AML-193 (cell line): ENCODE measurements at regions not wholly inside any gene's neighbourhood (a gene's known extent, or its start where the extent isn't known, plus 50 kb on each side); places are given as distances from the start of the nearest gene placed in this dataset.
"Not testable (repeated sequence)": the region's sequence is repeated elsewhere in the genome, so short reads cannot be mapped to it uniquely, and the experiment has no call there.

Experiments used
- DNase-seq, 2 experiments: peaks; one replicate each; lab custom pipeline; 2025; lab: John Stamatoyannopoulos, UW

- DNase-seq = no peak
Measured at GRCh38 chr21:15932726-15933125, 202.9 kb downstream of the USP25 start.

GRCh38 chr21:15935530-15935929 is 205.7 kb downstream of the USP25 start:
- DNase-seq = no peak

GRCh38 chr21:15943009-15943666 is 213.4 kb downstream of the USP25 start:
- DNase-seq = no peak

- no peak for DNase-seq
Measured at GRCh38 chr21:15947677-15948076, 217.9 kb downstream of the USP25 start.

DNA sequence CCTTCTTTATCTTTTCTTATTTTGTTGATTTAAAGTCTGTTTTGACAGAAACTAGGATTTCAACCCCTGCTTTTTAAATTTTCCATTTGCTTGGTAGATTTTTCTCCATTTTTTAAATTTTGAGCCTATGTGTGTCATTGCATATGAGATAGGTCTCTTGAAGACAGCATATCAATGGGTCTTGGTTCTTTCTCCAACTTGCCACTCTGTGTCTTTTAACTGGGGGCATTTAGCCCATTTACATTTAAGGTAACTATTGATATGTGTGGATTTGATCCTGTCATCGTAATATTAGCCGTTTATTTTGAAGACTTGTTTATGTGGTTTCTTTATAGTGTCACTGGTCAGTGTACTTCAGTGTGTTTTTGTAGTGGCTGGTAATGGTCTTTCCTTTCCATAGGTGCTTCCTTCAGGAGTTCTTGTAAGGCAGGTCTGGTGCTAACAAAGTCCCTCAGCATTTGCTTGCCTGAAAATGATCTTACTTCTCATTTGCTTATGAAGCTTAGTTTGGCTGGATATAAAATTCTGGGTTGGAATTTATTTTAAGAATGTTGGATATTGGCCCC is 223.9 kb downstream of the USP25 start:
- no peak for DNase-seq

- no peak for DNase-seq
Measured at GRCh38 chr21:15964236-15964855, 234.6 kb downstream of the USP25 start.

DNA sequence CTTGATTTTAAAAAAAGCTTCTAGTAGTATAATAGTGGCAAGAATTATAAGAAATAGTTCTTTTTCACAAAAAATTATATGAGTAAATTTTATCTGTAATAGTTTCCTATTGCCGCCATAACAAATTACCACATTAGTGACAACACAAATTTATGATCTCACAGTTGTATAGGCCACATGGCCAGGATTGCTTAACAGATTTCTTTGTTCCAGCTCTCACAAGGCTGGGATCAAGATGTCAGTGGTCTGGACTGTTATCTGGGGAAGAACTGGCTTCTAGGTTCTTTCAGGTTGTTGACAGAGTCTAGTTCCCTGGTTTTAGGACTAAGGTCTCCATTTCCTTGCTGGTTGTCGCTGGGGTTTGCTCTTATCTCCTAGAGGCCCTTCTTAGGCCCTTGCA is 236.4 kb downstream of the USP25 start:
- no peak for DNase-seq

DNA sequence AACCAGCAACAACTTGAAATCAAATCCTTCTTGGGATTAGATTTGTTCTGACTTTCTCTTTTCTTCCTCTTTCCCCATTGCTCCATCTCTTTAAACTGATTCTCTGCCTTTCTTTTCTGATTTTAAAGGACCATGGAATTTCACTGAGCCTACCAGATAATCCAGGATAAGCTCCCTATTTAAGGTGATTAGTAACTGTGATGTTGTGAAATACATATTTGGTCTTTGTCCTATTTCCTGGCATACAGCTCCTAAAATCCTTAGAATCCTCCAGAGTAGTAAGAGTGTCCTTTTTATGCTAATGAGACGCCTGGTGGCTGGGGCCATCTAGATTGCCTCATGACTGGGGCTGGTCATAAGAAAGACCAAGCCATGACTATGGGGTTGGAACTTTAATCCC is 236.9 kb downstream of the USP25 start:
- DNase-seq = no peak

DNA sequence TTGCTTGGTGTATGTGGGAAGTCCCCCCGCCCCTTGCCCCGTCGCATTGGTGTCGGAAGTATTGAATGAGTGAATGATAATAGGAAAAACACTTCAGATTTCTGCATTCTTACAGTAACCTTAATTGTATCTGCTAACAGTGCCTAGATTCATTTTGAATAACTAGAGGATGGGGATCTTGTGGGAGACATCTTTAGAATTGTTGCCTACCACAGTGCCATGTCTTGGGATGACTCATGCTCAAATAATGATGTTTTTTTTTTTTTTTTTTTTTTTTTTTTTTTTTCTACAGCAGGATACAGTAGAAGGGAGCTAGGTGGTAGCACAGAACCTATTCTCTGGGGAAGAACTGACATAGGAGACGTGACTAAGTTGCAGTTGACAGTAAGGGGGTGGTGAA is 237.9 kb downstream of the USP25 start:
- no peak for DNase-seq

GRCh38 chr21:15968776-15969310 is 239.1 kb downstream of the USP25 start:
- DNase-seq = no peak

DNA sequence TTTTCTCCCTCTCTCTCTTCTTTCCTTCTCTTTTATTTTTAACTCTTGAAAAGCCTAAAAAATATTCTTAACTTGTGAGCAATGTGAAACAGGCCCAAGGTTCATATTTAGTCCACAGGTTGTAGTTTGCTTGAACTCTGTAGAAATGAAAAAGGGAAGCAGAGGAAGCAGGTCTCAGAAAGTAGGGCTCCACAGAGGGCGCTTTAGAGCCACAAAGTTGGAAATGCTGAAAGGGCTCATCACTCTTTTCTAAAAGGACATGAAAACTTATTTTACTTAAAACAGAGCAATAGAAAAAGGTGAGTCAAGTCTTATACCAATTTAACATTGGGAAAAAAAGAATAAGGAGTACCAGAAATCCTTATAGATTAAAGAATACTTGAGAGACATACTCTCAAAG is 247.0 kb downstream of the USP25 start:
- DNase-seq = no peak

GRCh38 chr21:15978215-15978738 is 248.5 kb downstream of the USP25 start:
- no peak for DNase-seq

GRCh38 chr21:15979493-15979892 is 249.7 kb downstream of the USP25 start:
- not testable (repeated sequence) for DNase-seq

- DNase-seq = no peak
Measured at GRCh38 chr21:15986277-15986676, 256.5 kb downstream of the USP25 start.

GRCh38 chr21:15992171-15992570 is 262.4 kb downstream of the USP25 start:
- DNase-seq = no peak

DNA sequence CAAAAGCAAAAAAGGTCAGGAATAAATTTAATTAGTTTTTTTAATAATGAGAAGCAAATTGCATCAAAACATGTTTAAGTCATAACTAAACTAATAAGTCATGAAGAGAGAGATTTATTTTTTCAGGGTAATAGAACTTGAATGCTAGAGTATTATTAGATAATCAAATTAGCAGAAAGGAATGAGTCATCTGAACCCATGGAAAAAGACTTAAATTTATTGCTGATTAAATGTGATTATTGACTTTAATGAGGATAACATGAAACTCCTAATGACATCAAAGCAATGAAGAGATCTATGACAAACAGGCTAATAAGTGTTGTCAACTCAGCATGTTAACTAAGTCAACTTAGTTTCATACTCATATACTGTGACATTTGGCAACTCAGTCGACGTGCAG is 264.2 kb downstream of the USP25 start:
- no peak for DNase-seq

DNA sequence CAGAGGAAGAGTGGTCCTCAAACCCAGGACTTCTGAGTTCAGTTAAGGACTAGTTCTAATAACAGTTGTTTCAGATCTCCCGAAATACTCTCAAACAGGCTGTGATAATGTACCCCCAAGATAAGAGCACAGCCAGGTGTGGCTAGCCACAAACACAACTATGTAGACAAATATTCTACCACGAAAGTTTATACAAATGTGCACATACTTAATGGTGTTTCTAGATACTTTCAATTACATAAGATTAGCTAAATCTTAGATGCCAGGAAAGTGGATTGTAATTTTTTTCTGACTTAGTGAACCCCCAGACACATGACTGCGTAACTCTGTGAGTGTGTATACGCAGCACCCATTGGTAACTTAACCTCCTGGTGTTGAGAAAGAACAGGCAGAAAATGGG is 270.0 kb downstream of the USP25 start:
- DNase-seq = no peak

DNA sequence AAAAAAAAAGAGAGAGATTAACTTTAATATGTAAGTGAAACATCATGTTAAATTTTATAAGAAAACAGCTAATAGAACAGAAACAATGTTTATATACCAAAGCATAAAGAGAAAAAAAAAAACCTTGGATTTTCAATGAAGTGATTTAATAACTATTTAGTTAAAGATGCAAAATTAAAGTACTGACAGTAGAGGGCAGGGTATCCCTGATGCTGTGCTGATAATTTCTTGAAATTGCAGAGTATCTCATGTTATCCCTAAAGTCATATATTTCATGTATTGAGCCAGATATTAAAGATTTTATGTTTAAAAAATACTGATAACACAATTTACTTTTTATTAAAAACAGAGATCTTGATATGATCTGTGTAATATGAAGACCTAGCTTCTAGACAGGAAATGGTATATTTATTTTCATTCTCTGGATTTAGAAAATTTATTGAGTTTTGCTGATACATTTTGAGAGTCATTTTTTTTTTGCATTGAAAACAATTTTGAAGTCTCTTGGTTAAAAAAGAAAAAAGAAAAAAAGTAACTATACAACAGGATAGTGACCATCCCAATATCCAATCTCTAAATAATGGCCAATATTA is 273.2 kb downstream of the USP25 start:
- peak in 1 of 2 experiments; percentile 4 for DNase-seq

DNA sequence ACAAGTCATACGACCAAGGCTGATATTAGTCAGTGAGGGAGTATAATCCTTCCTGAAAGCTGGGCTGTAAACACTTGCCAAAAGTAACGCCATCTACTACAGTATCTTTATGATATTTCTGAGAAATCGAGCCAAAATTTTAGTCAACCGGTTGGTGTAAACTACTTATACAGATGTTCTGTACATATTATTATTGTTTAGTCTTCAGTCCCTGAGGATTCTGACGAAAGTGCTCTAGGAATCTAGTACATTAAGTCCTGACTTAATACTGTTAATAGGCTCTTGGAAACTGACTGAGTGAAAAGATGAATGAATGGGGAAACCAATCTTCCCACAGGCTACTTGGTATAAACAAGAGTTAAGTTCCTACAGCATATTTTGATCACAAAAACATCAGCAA is 274.3 kb downstream of the USP25 start:
- no peak for DNase-seq

DNA sequence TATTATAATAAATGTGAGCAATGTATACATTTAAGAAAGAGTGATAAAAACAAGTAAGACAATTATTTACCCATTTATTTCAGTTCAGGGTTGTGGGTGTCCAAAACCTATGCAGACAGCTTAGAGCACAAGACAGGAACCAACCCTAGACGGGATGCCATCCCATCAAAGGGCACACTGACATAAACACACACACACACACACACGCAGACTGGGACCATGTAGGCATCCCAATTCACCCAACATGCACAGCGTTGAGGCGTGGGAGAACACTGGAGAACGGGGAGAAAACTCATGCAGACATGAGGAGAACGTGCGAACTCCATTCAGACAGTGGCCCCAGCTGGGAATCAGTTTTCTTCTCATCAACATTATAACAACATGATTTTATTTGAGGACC is 274.7 kb downstream of the USP25 start:
- DNase-seq = no peak

GRCh38 chr21:16005996-16006395 is 276.2 kb downstream of the USP25 start:
- DNase-seq = no peak

- DNase-seq = no peak
Measured at GRCh38 chr21:16007943-16008342, 278.2 kb downstream of the USP25 start.

DNA sequence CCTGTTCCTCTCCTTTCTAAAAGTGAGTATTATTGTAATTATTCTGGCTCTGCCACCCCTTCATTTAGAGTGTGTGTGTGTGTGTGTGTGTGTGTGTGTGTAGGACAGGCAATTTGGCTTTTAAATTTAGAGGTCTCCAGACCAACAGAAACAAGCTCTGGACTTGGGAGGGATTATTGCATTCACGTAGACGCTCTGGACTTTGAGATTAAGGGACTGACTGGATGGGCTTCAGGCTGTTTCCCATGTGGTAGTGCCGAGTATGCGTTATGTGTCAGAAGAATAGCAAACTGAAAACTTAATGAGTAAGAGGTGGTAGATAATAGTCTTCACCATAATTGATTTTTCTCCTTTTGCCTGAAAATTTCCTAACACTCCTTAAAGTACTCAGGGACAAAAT is 281.9 kb downstream of the USP25 start:
- DNase-seq = no peak
